Upper lobe of left lung (tissue), 6 donors: ENCODE measurements at regions not wholly inside any gene's neighbourhood (a gene's known extent, or its start where the extent isn't known, plus 50 kb on each side); places are given as distances from the start of the nearest gene placed in this dataset.

Experiments
- ATAC-seq, 2 donors: fragments of 200-7000 bp; cut with Tn5 transposase; one replicate each; pipeline ENCODE4 v1.9.1; 2022; ENCODE audit warnings: mild to moderate bottlenecking in 2 of 2, moderate library complexity in 2 of 2; ENCODE audit not compliant: low FRiP score in 2 of 2
- DNase-seq, 2 donors: peaks; one replicate each; pipeline ENCODE4 v3.0.0-alpha.2; 2019 to 2020
- H3K27ac ChIP-seq, 4 donors: fragments of 200-600 bp; sonication (generic); one replicate each; pipeline ENCODE4 v1.5.1; 2016 to 2019
- H3K27me3 ChIP-seq, 4 donors: fragments of 200-600 bp; sonication (generic); one replicate each; pipeline ENCODE4 v1.5.1; 2017 to 2019
- H3K36me3 ChIP-seq, 4 donors: fragments of 200-600 bp; sonication (generic); one replicate each; pipeline ENCODE4 v1.5.1; 2016 to 2019
- H3K4me1 ChIP-seq, 4 donors: fragments of 200-600 bp; sonication (generic); one replicate each; pipeline ENCODE4 v1.5.1; 2018 to 2019
- H3K4me3 ChIP-seq, 4 donors: fragments of 200-600 bp; sonication (generic); one replicate each; pipeline ENCODE4 v1.5.1; 2017 to 2019; ENCODE audit warnings: mild to moderate bottlenecking in 2 of 4, moderate library complexity in 1 of 4
- H3K9me3 ChIP-seq, 4 donors: fragments of 200-600 bp; sonication (generic); one replicate each; pipeline ENCODE4 v1.5.1; 2018 to 2019
- EP300 ChIP-seq, 4 donors: sonication (generic); formaldehyde crosslinking; IDR thresholded peaks; one replicate each; pipeline ENCODE4 v1.5.1; 2017; ENCODE audit warnings: antibody characterized with exemption in 4 of 4, control low read depth in 2 of 4
- POLR2A ChIP-seq, 4 donors: fragments of 450-650 bp; IDR thresholded peaks; one replicate each; pipeline ENCODE4 v1.5.1; 2016 to 2017; ENCODE audit warnings: antibody characterized with exemption in 4 of 4, mild to moderate bottlenecking in 2 of 4
- POLR2AphosphoS5 ChIP-seq, 2 donors: sonication (generic); formaldehyde crosslinking; IDR thresholded peaks; one replicate each; pipeline ENCODE4 v1.5.1; 2017; ENCODE audit warnings: antibody characterized with exemption in 2 of 2
- WGBS, 2 donors: methylation state at CpG; one replicate each; pipeline ENCODE4 v1.1.5; 2017 to 2018; 5-methylcytosine and 5-hydroxymethylcytosine counted together
- TF ChIP-seq, protein P1 (sequence below), 6 experiments: fragments of 450-650 bp in 4 of 6; fragments of 200-600 bp in 2 of 6; sonication (generic) in 2 of 6; IDR thresholded peaks; one replicate each; pipeline ENCODE4 v1.5.1; 2016 to 2019; ENCODE audit warnings: antibody characterized with exemption in 6 of 6
- donor health status: DM: no; HTN: no; CAD: no; lungs with moderate emphysema.
- donor health status: DM: no; HTN: yes; CAD: no; lungs with severe emphysema.

DNA sequence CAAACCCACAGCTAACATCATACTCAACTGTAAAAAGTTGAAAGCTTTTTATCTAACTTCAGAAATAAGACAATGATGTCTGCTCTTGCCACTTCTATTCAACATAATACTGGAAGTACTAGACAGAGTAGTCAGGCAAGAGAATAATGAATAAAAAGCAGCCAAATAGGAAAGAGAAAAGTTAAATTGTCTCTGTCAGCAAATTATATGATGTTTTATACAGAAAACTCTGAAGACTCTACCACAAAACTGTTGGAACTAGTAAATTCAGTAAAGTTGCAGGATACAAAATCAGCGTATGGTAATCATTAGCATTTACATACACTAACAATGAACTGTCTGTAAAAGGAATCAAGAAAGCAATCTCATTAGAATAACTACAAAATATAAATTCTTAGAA, 752.9 kb upstream of the CT83 start:
- DNase-seq (no peak), ATAC-seq (no peak)
- H3K36me3 ChIP-seq = no peaks in the 10 kb centered on the region
- no peak overlapping the region for H3K4me3 ChIP-seq
- no peaks in the 10 kb centered on the region for H3K9me3 ChIP-seq
- WGBS, 2 donors = 95 to 96% methylated on average over 1 of the region's 1 CpG
- no peaks in the 10 kb centered on the region for H3K27me3 ChIP-seq
- H3K27ac ChIP-seq = no peak overlapping the region
- TF ChIP-seq, protein P1, sequence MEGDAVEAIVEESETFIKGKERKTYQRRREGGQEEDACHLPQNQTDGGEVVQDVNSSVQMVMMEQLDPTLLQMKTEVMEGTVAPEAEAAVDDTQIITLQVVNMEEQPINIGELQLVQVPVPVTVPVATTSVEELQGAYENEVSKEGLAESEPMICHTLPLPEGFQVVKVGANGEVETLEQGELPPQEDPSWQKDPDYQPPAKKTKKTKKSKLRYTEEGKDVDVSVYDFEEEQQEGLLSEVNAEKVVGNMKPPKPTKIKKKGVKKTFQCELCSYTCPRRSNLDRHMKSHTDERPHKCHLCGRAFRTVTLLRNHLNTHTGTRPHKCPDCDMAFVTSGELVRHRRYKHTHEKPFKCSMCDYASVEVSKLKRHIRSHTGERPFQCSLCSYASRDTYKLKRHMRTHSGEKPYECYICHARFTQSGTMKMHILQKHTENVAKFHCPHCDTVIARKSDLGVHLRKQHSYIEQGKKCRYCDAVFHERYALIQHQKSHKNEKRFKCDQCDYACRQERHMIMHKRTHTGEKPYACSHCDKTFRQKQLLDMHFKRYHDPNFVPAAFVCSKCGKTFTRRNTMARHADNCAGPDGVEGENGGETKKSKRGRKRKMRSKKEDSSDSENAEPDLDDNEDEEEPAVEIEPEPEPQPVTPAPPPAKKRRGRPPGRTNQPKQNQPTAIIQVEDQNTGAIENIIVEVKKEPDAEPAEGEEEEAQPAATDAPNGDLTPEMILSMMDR (IDR thresholded peaks at IDR 0.05) = no peak
- TF ChIP-seq EP300 (IDR thresholded peaks at IDR 0.05) (no peak), POLR2A (IDR thresholded peaks at IDR 0.05) (no peak), POLR2AphosphoS5 (IDR thresholded peaks at IDR 0.05) (no peak)
- H3K4me1 ChIP-seq = no peaks in the 10 kb centered on the region

DNA sequence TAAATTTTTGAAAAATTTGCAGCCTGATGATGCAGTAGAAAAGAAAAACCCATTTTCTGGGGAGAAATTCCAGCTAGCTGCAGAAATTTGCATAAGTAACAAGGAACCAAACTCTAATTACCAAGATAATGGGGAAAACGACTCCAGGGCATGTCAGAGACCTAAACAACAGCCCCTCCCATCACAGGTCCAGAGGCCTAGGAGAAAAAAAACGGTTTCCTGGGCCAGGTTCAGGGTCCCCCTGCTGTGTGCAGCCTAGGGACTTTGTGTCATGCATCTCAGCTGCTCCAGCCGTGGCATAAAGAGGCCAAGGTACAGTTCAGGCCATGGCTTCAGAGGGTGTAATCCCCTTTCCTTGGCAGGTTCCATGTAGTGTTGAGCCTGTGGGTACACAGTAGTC, 733.7 kb upstream of the CT83 start:
- no peaks in the 10 kb centered on the region for H3K27me3 ChIP-seq
- no peak for TF ChIP-seq POLR2AphosphoS5 (IDR thresholded peaks at IDR 0.05)
- no peak for TF ChIP-seq EP300 (IDR thresholded peaks at IDR 0.05)
- TF ChIP-seq POLR2A (IDR thresholded peaks at IDR 0.05) = no peak
- TF ChIP-seq, protein P1 (IDR thresholded peaks at IDR 0.05) = no peak
- H3K9me3 ChIP-seq = no peaks in the 10 kb centered on the region
- H3K36me3 ChIP-seq = no peaks in the 10 kb centered on the region
- H3K4me1 ChIP-seq = no peaks in the 10 kb centered on the region
- ATAC-seq = no peak
- H3K4me3 ChIP-seq = no peak overlapping the region
- 8 to 42% methylated on average over 2 to 3 of the region's 3 CpGs for WGBS, 2 donors
- no peak overlapping the region for H3K27ac ChIP-seq
- no peak for DNase-seq

DNA sequence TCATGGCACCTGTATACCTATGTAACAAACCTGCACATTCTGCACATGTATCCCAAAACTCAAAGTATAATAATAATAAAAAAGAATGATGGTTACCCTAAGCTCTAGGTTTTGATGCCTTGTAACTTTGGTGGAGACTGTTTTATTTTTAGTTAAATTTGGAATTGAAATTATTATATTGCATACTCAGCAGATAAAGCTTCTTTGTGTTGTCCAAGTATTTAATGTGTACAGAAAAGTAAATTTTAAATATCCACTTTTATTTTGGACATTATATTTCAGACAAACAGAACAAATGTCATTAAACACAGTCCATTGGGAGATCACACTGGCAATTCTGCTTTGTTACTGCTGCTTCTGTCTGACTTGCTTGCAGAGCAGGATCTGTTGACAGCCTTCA, 684.5 kb upstream of the CT83 start:
- no peaks in the 10 kb centered on the region for H3K4me1 ChIP-seq

DNA sequence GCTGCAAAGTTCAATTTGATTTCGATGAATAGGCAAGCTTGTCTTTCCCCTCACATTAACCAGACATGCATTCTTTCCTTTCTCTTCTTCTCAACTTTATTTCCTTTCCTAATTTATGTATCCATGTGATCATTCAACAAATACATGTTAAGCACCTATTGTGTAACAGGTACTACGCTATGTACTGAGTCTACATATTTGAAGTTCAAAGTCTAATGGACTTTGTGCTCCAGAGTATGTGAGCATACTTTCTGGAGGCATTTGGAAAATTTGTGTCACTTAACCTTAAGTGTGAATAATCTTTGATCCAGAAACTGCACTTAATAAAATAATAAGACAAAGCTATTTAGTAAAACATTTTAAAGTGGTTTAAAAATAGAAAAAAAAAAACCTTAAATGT, 675.3 kb upstream of the CT83 start:
- WGBS, 2 donors = 57 to 62% methylated on average over 2 of the region's 2 CpGs
- Histone ChIP-seq H3K4me1 (no peaks in the 10 kb centered on the region), H3K27me3 (no peaks in the 10 kb centered on the region), H3K36me3 (no peaks in the 10 kb centered on the region), H3K27ac (no peak overlapping the region), H3K4me3 (no peak overlapping the region), H3K9me3 (no peaks in the 10 kb centered on the region)
- ATAC-seq (no peak), DNase-seq (no peak)
- TF ChIP-seq, protein P1 (IDR thresholded peaks at IDR 0.05) = no peak
- TF ChIP-seq POLR2AphosphoS5 (IDR thresholded peaks at IDR 0.05) (no peak), POLR2A (IDR thresholded peaks at IDR 0.05) (no peak), EP300 (IDR thresholded peaks at IDR 0.05) (no peak)

More for the DNA sequence above, 684.5 kb upstream of the CT83 start:
- ATAC-seq (no peak), DNase-seq (no peak)
- Histone ChIP-seq H3K27ac (no peak overlapping the region), H3K36me3 (no peaks in the 10 kb centered on the region), H3K4me3 (no peak overlapping the region), H3K9me3 (no peaks in the 10 kb centered on the region), H3K27me3 (no peaks in the 10 kb centered on the region)
- TF ChIP-seq, protein P1 (IDR thresholded peaks at IDR 0.05) = no peak
- no peak for TF ChIP-seq EP300 (IDR thresholded peaks at IDR 0.05)
- no peak for TF ChIP-seq POLR2A (IDR thresholded peaks at IDR 0.05)
- TF ChIP-seq POLR2AphosphoS5 (IDR thresholded peaks at IDR 0.05) = no peak

DNA sequence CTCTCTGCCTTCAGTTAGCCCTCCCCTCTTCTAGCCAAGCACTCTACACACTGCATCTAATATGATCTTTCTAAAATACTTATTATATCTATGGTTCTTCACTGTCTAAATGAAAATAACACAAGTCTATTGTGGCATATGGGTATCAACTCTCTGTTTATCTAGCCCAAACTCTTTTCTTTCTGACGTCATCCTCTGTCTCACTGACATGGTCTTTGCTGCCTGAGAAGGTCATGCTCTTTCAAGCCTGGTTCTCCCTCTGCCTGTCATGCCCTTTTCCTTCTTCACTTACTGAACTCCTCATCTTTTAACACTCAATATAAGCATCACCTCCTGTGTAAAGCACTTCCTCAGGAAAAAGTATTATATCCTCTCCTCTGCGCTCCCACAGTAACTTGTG, 672.2 kb upstream of the CT83 start:
- TF ChIP-seq POLR2A (IDR thresholded peaks at IDR 0.05) = no peak
- TF ChIP-seq POLR2AphosphoS5 (IDR thresholded peaks at IDR 0.05) = no peak
- TF ChIP-seq, protein P1 (IDR thresholded peaks at IDR 0.05) = no peak
- TF ChIP-seq EP300 (IDR thresholded peaks at IDR 0.05) = no peak
- no peak for ATAC-seq
- WGBS, 2 donors = 50 to 66% methylated on average over 2 of the region's 2 CpGs

More for the DNA sequence above, 672.2 kb upstream of the CT83 start:
- Histone ChIP-seq H3K4me3 (no peak overlapping the region), H3K27me3 (no peaks in the 10 kb centered on the region), H3K9me3 (no peaks in the 10 kb centered on the region), H3K36me3 (no peaks in the 10 kb centered on the region), H3K4me1 (no peaks in the 10 kb centered on the region), H3K27ac (no peak overlapping the region)
- DNase-seq = no peak
